NK-92 treated with Interleukin-12 subunit alpha and Interleukin-12 subunit beta, amount 100 ng/mL, for 24 hours (cell line): ENCODE measurements at regions not wholly inside any gene's neighbourhood (a gene's known extent, or its start where the extent isn't known, plus 50 kb on each side); places are given as distances from the start of the nearest gene placed in this dataset.
"Not testable (repeated sequence)": the region's sequence is repeated elsewhere in the genome, so short reads cannot be mapped to it uniquely, and the experiment has no call there.

Experiments used
- DNase-seq: peaks from one replicate; lab custom pipeline; 2025; lab: John Stamatoyannopoulos, UW

DNA sequence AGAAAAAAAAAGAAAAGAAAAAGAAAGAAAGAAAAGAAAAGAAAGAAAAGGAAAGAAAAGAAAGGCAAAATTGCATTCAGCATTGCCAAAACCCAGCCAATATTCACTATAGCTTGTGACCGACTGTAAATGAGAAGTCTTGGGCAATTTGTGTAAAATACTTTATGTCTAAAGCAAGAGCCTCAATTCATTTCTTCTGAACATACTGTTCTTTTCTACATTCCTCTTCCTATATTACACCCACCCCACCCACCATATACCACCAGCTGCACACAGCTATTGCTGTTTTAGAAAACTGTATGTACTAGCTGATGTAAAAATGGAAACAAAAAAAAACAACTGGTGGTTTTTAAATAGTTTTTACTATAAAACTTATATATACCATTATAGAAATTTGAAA lies 156.9 kb upstream of the TTC29 start:
- no peak for DNase-seq

DNA sequence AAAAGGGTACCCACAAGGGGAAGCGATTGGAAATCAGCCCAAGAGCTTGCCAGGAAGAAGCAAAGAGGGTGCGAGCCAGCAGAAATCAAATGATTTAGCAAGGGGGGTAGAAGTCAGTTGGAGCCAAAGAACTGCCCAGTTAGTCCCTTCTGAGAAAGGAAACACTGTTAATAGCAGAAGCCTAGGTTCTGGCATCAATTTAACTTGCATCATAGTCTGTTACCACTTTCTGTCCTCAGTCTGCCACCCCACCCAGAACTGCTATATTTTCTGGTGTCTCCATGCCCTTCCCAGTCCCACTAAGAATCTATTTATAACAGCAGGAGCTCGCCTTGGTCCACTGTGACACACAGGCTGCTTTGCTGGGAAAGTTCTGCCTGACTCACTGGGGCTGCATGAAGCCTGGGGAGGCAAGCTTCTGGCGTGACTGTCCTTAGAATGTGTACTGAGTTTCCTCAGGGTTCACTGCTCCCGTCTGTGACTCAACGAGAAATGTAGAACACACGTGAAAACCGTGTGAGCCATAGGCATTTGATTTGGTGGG lies 157.8 kb upstream of the TTC29 start:
- DNase-seq: no peak

DNA sequence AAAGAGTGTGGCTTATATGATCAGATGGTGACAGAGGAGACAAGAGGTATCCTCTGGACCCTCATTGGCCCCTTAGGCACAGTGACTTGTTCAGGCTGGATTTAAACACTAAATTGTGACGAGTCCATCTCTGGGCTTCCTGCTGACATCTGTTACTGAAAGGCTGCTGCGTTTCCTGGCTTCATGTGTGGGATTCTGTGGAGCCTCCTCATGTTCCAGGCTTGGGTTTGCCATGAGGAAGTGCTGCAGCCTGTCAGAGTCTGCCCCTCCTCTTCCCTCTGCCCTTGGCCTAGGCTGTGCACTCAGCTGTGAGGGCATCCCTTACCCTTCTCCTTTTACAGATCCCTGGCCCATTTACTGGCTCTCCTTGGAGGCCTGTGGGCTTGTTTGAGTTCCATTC lies 159.1 kb upstream of the TTC29 start:
- no peak for DNase-seq

DNA sequence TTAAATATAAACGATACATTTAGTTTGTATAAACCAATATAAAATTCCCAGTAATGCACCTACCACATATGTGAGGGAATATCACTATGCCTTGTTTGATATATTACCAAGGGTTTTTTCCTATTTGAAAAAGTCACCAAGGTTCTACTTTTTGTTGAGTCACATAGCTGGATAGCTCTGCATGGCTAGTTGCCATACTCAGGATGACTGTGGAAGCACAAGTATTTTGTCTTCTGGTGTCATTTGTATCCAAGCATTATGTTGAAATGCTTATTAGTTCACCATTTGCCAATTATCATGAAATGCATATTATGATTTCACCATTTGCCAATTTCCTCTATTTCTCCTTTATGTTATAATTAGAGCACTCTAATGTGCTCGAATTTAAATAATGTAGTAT lies 162.7 kb upstream of the TTC29 start:
- no peak for DNase-seq

GRCh38 chr4:147109800-147110199 lies 164.1 kb upstream of the TTC29 start:
- no peak for DNase-seq

DNA sequence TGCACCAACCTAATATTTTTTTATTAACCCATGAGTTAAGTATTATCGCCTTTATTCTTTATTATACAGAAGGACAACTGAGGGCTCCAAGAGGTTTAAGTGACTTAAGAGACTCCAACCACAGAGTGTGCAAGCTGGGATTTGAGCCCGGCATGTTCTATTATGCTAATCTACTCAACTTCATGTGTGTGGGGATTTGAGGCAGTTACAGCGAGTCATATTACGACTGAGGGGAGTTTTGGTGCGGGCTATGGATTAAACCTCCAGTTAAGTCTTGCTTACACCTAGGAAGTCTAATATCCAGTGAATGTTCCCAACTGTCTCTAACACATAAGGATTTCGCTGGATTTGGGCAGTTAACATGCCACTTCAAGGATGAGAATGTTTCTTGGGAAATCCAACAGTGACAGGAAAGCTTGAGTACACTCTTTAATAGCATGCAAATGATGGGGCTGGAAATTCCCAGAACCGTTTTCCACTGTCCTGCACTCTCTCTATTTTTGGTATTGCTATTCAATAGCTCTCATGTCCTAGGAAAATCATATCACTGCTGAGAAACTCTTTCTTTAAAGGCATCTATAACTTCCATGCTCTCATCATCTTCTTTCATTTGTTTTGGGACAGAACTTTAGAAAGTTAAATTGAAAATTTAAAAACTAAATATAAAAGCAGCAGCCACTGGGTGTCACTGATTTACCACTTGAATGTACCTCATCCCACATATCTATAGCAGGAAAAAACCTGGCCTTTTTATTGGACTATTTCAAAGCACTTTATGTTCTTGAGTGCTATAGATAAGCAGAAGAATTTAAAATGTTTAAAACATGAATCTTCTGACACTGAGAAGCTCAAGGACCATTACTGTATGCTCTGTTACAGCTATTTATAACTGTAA lies 165.1 kb upstream of the TTC29 start:
- DNase-seq: no peak

GRCh38 chr4:147112196-147112595 lies 166.5 kb upstream of the TTC29 start:
- DNase-seq: not testable (repeated sequence)

- no peak for DNase-seq
These were observed 171.8 kb upstream of the TTC29 start for GRCh38 chr4:147117431-147117830.

DNA sequence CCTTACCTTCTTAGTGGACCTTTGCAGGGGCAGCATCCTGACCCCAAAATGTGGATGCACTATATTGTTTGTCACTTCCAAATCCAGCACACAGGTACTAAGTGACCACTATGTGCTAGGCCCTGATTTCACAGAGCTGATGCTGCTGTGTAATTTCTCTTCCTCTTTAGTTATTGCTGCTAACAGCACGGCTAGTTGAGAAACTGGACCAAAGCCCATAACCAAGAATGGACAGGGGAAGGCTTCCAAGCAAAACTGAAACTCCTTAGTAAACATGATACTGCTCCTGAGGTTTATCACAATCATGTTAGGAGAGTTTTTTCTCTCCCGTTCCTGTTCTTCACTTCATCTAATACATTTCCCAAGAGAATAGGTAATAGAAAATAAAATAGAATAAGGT lies 172.9 kb upstream of the TTC29 start:
- DNase-seq: no peak

GRCh38 chr4:147122685-147123084 lies 177.0 kb upstream of the TTC29 start:
- DNase-seq: no peak

- DNase-seq: no peak
These were observed 177.5 kb upstream of the TTC29 start for GRCh38 chr4:147123146-147123545.

DNA sequence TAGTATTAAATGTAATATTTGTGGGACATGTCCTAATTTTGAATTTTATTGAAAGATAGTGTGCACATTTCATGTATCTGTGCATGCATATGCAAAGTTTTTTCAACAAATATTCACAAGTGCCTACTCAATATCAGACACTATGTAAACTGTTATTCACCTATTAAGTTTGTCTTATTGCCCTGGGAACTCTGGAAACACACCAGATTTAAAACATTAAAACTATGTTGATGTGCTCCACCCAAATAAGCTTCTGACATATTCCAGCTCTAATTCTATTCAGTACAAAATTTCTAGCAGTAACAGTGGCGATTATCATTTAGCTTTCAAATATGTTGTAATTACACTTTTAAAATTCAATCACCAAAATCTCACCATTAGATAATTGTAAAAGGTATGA lies 183.1 kb upstream of the TTC29 start:
- no peak for DNase-seq

DNA sequence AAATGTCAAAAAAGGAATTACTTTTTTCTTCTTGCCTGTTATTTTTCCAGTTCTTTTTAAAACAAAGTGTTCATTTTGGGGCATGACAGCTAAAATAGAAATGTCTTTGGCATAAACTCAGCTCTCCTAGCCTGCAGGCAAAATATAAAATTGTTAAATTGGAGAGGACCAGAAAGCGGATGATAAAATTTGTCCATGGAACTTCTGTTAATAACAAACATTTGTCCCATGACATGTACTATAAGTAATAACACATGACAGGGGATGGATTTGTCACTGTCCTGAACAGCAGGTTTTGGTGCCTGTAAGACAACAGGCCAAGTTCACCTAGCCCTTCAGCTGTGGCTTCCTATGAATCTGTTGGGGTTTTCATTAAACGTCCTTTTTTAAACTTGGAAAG lies 184.0 kb upstream of the TTC29 start:
- no peak for DNase-seq

GRCh38 chr4:147134536-147135210 lies 189.0 kb upstream of the TTC29 start:
- no peak for DNase-seq

DNA sequence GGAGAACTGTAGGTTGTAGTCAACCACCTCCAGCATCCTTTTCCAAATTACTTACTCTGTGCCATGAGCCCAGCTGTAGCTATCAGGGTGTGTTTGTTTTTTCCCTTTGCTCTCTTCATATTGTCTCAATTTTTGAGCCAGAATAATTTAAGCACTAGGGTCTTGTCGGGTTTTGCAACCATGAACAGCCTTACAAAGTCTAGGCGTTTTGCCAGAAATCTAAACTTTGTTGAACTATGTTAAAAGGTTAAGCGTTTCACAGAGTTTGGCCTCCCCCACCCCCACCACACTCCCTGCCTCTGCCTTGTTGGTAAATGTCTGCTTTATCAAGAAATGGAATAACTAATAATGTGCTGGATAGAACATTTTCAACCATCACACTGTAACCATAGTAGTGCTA lies 190.6 kb upstream of the TTC29 start:
- DNase-seq: no peak

GRCh38 chr4:147136751-147137150 lies 191.1 kb upstream of the TTC29 start:
- no peak for DNase-seq

DNA sequence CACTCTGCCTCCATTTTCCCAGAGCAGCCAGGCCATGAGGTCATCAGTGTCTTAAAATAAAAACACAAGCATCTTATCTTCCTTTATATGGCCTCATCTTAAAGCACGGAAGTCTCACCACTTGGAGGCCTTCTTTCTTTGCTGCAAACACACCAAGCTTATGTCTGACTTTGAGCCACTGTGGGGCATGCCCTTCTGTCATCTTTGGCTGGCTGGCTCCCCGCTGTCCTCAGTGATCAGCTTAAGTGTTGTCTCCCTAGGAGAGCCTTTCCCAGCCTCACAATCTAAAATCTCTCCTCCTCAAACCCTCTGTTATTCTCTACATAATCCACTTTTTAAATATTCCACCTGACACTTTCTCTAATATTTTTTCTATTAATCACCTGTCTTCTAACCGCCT lies 191.6 kb upstream of the TTC29 start:
- DNase-seq: no peak

- no peak for DNase-seq
These were observed 192.5 kb upstream of the TTC29 start for GRCh38 chr4:147138171-147138570.

- DNase-seq: no peak
These were observed 194.0 kb upstream of the TTC29 start for GRCh38 chr4:147139455-147140198.

- no peak for DNase-seq
These were observed 206.1 kb upstream of the TTC29 start for GRCh38 chr4:147151763-147152162.

GRCh38 chr4:147157860-147158701 lies 212.4 kb upstream of the TTC29 start:
- no peak for DNase-seq
